GM19351 (cell line): ENCODE measurements at regions not wholly inside any gene's neighbourhood (a gene's known extent, or its start where the extent isn't known, plus 50 kb on each side); places are given as distances from the start of the nearest gene placed in this dataset.
A peak's percentile ranks its signal among the peaks of the same experiment; 100 is the strongest.

ENCODE experiments used
- ATAC-seq: cut with Tn5 transposase; IDR thresholded peaks from one replicate; pipeline ENCODE4 v1.9.1; 2021; ENCODE audit warnings: mild to moderate bottlenecking, moderate library complexity; ENCODE audit not compliant: unreplicated experiment

DNA sequence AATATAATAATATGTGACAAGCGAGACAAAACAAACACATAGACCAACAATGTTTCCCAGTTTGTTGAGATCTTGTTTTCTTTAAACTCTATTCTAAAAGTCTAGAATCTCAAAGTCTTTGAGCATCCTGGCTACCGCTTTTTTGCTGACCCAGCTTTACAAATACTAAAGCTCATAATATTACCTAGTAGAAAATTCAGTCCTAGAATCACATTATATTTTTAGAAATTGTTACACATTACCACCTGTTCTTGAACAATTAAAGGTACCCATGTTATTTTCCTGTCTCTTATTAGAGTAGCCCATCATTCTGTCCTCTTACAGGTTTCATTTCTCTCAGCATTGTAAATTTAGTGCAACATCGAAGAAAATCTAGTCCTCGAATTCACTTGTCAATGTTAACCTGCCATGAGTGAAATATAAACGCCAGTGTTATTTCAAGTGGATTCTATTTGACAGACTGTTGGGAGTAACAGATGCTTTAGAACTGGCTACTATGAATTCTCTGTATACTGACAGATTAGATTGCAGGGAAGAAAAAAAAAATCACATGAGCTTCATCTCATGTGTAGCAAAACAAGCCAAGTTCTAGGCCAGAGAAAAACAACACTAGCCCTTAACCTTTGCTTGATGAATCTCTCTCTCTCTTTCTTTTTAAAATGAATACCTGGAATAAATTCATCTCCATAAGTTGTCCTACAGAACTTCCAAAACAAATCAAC, 851.2 kb upstream of the ADAMTS5 start:
- no peak for ATAC-seq

DNA sequence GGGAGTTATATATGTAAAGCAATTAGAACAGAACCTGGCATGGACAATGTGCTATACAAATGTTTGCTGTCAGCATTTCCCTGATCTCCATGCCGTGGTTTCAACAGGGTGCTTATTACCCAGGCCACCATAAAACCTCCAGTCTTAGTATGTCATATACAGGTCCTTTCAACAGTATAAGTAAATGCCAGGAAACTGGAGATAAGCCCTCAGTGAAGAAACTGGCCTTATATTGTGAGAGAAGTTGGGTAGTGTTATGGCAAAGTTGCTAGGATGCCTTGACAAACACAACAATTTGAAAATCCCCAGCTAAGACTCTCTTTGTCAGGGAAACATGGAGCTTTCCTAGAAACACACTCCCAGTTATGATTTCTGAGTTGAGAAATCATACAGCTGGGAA, 850.2 kb upstream of the ADAMTS5 start:
- ATAC-seq, result no peak

DNA sequence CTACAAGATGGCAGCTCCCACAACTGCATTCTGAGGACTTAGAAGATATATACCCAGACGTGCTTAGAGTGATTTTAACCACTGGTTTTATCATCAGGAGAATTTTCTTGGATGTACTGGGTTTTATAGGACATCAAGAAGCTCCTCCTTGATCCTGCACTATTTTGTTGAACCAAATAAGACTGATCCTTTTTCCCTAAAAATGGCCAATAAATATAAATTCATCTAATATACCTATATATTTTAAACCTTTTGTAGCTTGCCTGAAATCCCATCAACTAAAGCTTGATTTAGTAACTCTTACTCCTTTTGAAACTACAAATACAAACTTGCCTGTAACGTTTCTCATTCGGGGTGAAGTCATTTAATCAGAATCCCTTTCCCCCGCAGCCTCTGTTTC, 849.4 kb upstream of the ADAMTS5 start:
- ATAC-seq, result no peak

DNA sequence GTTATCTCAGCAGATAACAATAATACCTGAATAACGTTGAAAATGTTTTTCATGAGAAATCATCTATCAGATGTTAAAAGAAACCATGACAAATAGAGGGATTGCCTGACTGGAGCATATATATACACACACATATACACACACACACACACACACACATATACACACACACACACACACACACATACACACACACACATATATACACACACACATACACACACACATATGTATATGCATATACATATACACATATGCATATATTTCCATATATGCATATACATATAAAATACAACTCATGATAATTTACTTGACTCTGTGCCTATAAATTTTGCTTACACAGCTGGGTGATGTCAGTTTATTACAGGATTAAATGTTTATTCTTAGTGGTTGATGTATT, 847.3 kb upstream of the ADAMTS5 start:
- ATAC-seq, result no peak

DNA sequence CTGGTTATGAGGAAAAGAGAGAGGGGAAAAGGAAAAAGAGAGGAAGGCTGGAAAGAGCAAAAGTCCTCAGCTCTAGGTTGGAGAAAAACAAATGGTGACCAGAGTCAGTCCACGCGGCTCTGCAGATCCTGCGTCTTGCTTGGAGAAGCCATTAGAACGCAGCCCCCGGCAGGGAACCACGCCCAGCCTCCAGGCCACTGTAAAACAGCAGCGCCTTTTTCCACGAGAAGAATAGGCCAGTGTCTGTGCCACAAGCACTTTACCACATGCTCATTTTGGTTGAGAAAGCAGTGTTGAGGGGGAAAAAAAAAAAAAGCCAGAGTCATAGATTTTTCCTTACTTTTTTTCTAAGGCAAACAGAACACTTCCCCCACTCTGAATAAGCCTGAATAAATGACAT, 846.9 kb upstream of the ADAMTS5 start:
- ATAC-seq, result no peak

DNA sequence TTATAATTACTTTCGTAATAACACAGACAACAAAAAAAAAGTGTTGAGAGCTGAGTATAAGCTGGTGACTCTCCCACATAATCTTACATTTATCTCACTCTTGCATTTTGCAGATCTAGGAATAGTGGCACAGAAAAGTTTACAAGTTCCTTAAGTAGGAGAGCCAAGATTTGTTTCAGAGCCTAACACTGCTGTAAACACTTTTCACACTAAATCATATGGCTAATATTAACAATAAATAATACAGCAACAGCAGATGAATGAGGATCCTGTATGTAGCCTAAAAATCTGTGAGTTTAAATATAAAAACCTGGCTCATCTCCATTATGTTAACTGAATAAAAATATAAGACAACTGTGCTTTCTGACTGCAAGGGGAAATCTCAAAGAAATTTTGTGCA, 846.5 kb upstream of the ADAMTS5 start:
- ATAC-seq, result no peak

DNA sequence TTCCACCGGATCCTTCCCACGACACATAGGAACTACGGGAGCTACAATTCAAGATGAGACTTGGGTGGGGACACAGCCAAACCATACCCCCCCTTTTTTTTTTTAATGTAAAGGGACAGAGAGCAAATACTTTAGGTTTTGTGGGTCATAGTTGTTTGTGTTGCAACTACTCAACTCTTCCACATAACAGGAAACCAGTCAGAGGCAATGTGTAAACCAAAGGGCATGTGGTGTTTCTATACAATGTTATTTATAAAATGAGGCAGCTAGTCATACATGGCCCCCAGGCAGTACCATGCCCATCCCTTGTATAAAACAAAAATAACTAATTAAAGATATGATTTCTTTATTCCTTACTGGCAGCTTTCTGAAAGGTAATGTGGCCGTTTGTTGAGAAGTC, 845.4 kb upstream of the ADAMTS5 start:
- ATAC-seq, result no peak

DNA sequence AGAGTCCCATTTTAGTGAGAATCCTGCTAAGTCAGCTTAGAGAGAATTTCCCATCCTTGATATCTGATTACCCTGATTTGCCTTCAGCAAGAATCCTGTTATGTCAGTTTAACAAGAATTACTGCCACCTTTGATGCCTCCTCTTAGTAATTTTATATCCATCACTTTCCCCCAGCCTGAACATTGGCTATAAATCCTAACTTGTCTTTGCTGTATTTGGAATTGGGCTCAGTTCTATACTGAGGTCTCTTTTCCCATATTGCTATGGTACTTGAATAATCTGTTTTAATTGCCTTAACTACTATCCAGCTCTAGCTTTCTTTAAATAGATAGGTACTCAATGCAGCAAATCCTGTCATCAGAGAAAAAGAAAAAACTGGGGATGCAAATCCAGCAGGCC, 842.0 kb upstream of the ADAMTS5 start:
- no peak for ATAC-seq

DNA sequence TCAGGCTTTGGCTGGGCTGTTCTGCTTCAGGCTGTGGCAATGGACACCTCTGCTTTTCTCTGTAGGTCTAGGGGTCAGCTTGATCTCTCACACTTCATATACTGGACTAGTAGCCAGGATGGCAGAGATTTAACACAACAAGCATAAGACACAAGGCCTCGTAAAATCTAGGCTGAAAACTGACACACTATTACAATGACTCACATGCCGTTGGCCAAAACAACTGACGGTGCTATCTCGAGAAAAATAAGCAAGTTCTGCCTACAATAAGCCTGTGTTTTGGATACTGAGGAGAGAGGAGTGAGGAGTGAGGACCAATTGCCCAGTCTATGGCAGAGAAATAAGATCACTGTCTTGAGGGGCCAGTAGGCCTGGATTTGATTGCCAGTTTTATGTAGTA, 840.7 kb upstream of the ADAMTS5 start:
- no peak for ATAC-seq

DNA sequence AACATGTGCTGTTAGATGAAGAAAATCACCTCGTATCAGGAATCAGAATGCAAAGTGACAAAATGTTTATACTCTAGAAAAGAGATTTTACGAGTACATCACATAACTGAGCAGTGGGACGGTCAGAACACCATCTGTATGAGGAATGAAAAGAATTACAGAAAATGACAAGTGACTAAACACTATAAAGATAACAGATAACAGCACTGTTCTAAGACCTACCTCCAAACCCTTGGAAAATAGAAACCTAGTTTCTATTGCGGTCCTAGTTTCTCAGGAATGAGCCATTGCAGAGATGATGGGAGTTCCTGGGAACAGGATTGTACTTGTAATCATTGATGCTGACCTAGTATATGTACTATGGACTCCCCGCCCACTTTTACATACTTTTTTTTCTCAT, 839.4 kb upstream of the ADAMTS5 start:
- ATAC-seq, result no peak

DNA sequence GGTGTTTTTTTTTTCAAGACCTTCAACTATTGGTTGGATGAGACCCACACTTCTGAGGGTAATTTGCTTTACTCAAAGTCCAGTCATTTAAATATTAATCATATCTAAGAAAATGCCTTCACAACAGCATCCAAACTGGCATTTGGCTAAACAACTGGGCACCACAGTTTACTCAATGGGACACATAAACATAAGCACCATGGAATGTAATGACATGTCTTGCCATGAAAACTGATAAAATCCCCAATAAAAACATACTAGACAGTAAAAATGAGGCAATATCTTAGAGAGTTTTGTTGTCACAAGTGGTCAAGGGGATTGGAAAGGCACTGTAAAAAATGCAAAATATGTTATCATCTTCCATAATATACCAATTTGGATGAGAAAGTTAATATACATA, 838.8 kb upstream of the ADAMTS5 start:
- no peak for ATAC-seq

DNA sequence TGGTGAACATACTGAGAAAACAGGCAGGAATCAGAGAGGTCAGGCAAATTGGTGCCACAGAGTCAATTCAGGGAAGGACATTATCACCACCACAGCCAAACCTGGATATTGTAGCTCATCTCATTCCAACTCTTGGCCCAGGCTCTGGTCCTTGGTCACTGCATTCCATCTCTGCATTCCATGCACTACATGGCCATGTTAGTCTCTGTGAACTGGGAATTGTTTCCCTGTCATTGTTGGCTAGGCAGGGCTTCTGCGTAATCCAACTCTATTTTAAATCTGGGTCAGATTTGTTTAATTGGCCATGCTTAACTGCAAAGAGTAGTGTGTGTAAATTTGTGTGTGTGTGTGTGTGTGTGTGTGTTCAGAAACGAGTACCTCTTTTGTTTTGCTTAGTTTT, 837.6 kb upstream of the ADAMTS5 start:
- ATAC-seq, result no peak

DNA sequence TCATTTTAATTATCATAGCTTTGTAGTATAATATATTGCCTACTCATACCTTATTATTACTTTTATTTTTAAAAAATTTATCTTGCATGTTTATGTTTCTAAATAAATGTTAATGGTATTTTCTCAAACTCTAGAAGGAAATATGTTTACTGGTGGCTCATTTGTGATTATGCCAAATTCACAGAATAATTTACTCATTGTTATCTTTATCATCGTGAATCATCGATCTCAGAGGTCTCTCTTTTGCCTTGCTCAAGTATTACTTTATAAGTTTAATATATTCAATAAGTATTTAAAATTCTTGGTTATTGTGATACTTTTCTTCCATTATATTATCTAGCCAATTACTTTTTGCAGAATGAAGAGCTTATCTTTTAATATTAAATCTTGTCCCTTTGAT, 836.7 kb upstream of the ADAMTS5 start:
- ATAC-seq, result no peak

DNA sequence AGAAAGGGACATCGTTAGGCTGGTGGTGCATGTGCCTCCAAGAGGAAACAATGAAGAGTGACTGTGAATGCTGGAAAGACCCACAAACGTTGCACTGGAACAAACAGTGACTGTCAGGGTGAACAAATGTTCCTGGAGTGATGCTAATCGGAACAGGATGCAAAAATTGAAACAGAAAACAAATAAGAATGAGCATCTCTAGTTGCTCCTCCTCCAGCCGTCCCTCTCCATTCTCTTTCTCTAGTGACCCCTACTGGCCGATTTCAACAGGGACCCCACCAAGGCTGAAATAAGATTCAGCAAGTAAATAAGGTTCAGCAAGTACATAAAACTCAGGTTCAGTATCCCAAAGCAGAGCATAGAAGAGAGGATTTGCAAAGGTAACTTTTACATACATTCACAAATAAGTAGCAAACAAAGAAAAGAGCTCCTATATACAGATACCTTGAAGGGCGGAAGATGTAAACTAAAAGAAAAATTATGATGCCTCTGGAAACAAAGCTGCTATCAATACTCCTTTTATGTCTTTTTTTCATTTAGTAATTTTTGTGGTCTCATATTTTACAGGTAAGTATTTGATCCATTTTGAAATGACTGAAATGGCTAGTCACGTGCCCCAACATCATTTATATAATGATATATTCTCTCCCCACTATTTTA, 836.1 kb upstream of the ADAMTS5 start:
- ATAC-seq, result peak; percentile 57

DNA sequence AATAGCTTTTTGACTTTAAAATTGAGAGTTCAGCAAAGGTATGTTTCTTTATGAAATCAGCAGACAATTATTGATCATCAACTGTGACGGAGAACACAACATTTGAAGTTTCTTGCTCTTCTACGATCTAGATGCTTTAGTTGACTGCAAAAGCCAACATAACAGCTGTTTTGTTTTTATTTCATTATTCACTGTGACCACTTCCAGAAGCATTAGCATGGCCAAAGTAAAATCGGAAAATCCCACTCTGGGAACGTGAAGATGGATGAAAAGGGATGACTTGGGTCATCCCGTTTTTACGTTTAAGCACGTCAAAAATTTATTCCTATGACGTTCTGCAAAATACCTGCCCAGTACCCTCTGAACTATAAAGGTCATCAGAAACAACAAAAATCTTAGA, 833.0 kb upstream of the ADAMTS5 start:
- ATAC-seq, result no peak

DNA sequence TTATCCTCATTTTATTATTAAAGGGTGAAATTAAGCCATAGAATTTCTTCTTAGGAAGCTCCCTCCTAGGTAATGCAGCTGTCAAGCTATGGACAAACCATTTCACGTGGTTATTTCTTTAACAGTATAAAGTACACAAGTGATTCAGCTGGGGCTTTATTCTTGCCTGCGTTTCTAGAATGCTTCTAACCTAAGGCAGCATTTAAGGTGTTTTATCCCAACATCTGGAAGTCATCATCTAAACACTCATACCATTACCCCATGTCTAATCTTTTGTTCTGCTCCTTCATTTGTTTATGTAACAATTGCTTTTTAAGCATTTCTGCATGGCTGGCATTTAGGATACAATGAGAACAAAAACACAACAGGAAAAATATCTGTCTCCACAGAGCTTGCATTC, 829.2 kb upstream of the ADAMTS5 start:
- ATAC-seq, result no peak

DNA sequence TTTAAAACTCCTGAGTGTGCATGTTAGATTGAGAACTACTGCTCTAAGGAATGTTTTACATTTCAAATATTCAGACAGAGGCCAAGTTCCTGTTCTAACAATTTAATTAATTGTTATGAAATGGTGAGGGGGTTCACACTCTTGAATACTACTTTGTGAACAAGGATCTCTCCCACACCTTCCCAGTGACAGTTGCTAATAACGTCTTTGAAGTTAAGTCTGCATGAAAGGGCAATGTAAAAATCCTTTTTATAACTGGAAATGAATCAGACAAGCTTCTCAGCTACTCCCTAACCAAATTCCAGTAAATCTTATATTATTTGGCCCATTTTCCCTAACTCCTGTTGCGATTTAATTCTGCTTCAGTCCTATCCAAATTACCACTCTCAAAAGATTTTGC, 828.5 kb upstream of the ADAMTS5 start:
- no peak for ATAC-seq

DNA sequence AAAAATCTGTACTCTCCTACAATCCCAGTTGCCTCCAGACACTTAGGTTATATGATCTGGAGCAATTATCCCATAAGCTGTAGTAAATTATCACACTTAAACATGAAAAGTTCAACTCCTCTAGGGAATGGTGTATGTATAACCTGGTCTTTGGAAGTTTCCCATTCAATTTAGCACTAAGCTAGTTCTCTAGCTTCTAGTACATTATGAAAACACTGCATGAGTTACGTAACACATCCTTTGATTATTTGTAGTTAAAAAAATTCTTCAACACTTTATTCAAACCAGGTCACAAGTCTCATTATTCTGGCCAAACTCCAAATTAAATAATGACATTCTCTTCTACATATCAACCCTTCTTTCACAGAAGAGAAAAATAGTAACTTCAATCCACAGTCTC, 827.0 kb upstream of the ADAMTS5 start:
- ATAC-seq, result no peak

DNA sequence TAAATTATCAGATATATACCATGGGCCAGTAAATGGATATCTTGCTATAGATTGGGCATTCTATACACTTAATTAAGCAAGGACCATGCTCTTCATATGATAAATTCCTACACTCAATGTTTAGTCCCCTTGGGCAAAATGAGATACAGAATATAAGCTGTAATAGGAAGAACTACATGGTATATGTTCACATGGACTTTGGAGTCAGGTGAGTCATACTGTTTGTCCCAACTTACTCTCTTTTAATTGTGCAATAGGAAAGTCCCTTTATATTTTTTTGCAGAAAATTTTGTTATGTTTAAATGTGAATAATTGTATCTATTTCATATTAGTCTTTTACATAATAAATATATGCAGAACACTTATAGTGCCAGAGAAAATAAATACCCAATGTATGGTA, 820.2 kb upstream of the ADAMTS5 start:
- ATAC-seq, result no peak

DNA sequence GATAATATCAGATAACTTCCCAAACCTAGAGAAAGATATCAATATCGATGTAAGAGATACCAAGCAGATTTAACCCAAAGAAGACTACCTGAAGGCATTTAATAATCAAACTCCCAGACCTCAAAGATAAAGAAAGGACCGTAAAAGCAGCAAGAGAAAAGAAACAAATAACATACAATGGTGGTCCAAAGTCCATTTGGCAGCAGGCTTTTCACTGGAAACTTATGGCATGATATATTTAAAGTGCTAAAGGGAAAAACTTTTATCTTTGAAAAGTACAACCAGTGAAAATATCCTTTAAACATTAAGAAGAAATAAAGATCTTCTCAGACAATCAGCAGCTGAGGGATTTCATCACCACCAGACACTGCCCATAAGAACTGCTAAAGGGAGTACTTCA, 812.7 kb upstream of the ADAMTS5 start:
- ATAC-seq, result no peak

DNA sequence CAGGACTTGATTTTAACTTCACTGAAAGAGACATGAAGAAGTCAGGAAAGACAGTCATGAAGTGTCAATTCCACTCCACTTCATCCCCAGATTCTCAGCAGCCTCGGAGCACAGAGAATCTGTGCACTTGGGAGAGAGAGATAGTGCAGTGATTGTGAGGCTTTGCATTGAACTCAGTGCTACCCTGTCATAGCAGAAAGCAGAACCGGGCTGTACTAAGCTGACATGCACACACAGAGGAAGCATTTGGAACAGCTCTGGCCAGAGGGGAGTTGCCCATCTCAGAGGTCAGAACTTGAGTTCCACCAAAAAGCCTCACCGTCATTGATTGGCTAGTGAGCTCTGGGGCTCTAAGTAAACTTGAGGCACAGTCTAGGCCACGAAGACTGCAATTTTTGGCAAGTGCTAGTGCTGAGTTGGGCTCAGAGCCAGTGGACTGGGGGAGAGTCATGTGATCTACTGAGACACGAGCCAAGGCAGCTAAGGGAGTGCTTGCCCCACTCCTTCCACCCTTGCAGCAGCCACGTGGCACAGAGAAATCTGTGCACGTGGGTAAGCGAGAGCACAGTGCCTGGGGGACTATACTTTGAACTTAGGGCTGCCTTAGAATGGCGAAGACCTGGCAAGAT, 810.2 kb upstream of the ADAMTS5 start:
- ATAC-seq, result no peak

DNA sequence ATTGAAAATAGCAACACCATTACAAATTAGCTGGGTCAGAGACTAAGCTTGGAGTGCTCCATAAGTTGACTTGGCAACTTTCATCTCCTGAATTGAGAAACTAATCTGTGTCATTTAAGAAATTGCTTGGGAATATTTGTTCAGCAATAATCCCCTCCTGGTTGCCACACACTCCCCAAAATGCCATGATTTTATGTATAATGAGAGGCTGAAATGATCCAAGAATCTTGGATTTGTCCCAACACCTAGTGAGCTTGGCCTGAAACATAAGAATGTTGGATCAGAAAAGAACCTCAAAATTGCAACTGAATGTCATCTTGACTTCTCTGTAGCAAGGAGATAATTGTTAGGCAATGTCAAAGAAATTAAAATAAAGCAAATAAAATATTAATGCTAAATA, 805.9 kb upstream of the ADAMTS5 start:
- ATAC-seq, result no peak
